Activated gamma-delta T cell treated with Interleukin-2 at 50 U/mL for 16 hours (primary cell): ENCODE measurements at regions not wholly inside any gene's neighbourhood (a gene's known extent, or its start where the extent isn't known, plus 50 kb on each side); places are given as distances from the start of the nearest gene placed in this dataset.

Experiments used
- DNase-seq: peaks from one replicate; pipeline ENCODE4 v3.0.0-alpha.2; 2020

GRCh38 chr10:128222332-128222849, 96.2 kb upstream of the MKI67 start:
- no peak for DNase-seq

- no peak for DNase-seq
Measured at GRCh38 chr10:128230401-128230800, 104.2 kb upstream of the MKI67 start.

- DNase-seq: no peak
Measured at GRCh38 chr10:128233422-128233821, 107.2 kb upstream of the MKI67 start.

- no peak for DNase-seq
Measured at GRCh38 chr10:128237710-128238109, 111.5 kb upstream of the MKI67 start.

GRCh38 chr10:128241023-128241422, 114.8 kb upstream of the MKI67 start:
- DNase-seq: no peak

GRCh38 chr10:128242641-128243040, 116.4 kb upstream of the MKI67 start:
- no peak for DNase-seq

- no peak for DNase-seq
Measured at GRCh38 chr10:128245026-128245425, 118.8 kb upstream of the MKI67 start.

GRCh38 chr10:128247576-128247975, 121.4 kb upstream of the MKI67 start:
- no peak for DNase-seq

GRCh38 chr10:128254476-128254875, 128.3 kb upstream of the MKI67 start:
- DNase-seq: no peak

GRCh38 chr10:128257428-128257827, 131.2 kb upstream of the MKI67 start:
- DNase-seq: no peak

- DNase-seq: no peak
Measured at GRCh38 chr10:128258421-128258976, 132.3 kb upstream of the MKI67 start.

GRCh38 chr10:128263891-128264688, 137.9 kb upstream of the MKI67 start:
- peak; percentile 45 for DNase-seq

- no peak for DNase-seq
Measured at GRCh38 chr10:128265596-128265995, 139.4 kb upstream of the MKI67 start.

- DNase-seq: no peak
Measured at GRCh38 chr10:128267581-128267980, 141.4 kb upstream of the MKI67 start.

- no peak for DNase-seq
Measured at GRCh38 chr10:128268015-128268722, 141.9 kb upstream of the MKI67 start.

GRCh38 chr10:128274938-128275337, 148.7 kb upstream of the MKI67 start:
- no peak for DNase-seq

- DNase-seq: no peak
Measured at GRCh38 chr10:128275388-128276177, 149.4 kb upstream of the MKI67 start.

- no peak for DNase-seq
Measured at GRCh38 chr10:128277267-128277840, 151.1 kb upstream of the MKI67 start.

GRCh38 chr10:128278362-128278761, 152.1 kb upstream of the MKI67 start:
- DNase-seq: no peak

GRCh38 chr10:128280271-128280670, 154.0 kb upstream of the MKI67 start:
- DNase-seq: no peak

- DNase-seq: no peak
Measured at GRCh38 chr10:128281343-128281742, 155.1 kb upstream of the MKI67 start.

GRCh38 chr10:128281861-128282260, 155.6 kb upstream of the MKI67 start:
- no peak for DNase-seq
